PFSK-1 (cell line): ENCODE measurements at regions not wholly inside any gene's neighbourhood (a gene's known extent, or its start where the extent isn't known, plus 50 kb on each side); places are given as distances from the start of the nearest gene placed in this dataset.

ENCODE experiments used
- FOXP2 ChIP-seq: optimal IDR thresholded peaks from 2 replicates; pipeline ENCODE3; 2011; ENCODE audit warnings: borderline replicate concordance, control low read depth, inconsistent platforms; ENCODE audit not compliant: insufficient read depth; ENCODE audit errors: extremely low read length, extremely low read depth
- POLR2AphosphoS5 ChIP-seq: IDR thresholded peaks from 2 replicates; pipeline ENCODE4 v1.6.1; 2012; ENCODE audit warnings: low read depth, mild to moderate bottlenecking, control low read depth, low read length, moderate library complexity
- SIN3A ChIP-seq: IDR thresholded peaks from 2 replicates; pipeline ENCODE4 v1.6.1; 2012; ENCODE audit warnings: mild to moderate bottlenecking, low read length, moderate library complexity, borderline replicate concordance; ENCODE audit not compliant: insufficient read depth
- TAF1 ChIP-seq: IDR thresholded peaks from 2 replicates; pipeline ENCODE4 v1.6.1; 2012; ENCODE audit warnings: low read length, control low read depth, borderline replicate concordance; ENCODE audit not compliant: insufficient read depth
- TF ChIP-seq, protein P1 (sequence below), 2 experiments: IDR thresholded peaks; 2 replicates each; pipeline versions ENCODE4 v1.6.1 to v1.8.0; 2011 to 2012; ENCODE audit warnings: low read depth in 2 of 2, low read length in 2 of 2, control low read depth in 1 of 2, inconsistent platforms in 1 of 2, mild to moderate bottlenecking in 1 of 2, moderate library complexity in 1 of 2; ENCODE audit not compliant: insufficient read depth in 1 of 2

DNA sequence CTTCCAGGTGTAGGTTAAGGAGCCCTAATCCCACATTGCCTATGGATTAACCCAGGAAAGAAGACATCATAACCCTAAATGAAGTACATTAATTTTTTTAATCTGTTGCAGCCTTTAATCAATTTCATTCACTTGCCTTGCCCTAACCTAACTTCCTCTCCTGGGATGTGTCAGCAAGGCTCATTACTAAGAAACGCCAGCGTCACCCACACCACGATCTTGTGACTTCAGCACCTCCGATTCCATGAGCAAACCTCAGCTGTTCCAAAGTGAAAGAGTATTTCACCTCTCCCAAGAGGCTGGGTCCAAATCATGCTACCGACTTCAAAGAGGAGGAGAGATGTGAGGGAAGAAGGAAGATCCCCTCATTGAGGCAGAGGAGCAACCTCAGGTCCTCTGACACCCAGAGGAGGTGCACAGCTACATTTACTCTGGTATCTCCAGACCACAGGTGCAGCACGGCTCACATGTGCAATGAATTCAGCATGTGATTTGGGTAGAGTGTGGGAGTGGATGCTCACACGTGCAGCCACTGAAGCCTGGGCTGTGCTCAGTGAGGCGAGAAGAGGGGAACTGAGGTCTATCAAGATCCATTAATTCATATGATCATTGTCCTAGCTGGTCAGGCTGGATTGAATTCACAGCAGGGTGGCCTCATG, 134.1 kb downstream of the SLC30A10 start:
- no peak for TF ChIP-seq FOXP2
- TF ChIP-seq TAF1: no peak
- TF ChIP-seq POLR2AphosphoS5: no peak
- TF ChIP-seq SIN3A: no peak

DNA sequence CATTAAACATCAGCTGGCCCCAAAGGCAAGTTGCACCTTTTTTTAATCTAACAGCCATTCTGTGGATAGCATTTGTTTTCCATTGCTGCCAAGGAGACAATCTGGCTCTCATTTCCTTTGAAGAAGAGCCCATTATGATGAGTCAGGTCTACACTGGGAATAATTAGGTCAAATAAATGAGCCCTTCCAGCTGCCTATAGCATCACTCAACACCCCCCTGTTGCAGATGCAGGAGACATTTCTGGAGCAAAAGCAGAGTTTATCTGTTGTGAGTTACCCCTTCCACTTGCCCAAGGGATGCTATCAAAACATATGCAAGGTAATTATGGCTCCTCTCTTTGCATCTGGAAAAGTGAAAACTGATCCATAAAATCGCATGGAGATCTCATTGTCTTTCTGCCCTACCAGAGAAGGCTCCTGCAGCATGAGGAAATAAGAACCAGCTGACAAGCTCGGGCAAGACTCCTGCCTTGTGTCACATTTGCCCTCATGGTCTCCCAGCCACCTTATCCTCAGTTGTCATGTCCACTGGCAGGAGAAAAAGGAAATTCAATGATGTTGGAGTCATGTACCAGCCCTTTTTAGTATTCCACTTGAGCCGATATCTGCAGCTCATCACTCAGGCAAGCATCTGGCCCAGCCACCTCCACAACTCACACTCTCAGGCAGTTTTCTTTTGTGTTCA, 135.9 kb downstream of the SLC30A10 start:
- peak; percentile 33 for TF ChIP-seq POLR2AphosphoS5
- TF ChIP-seq, protein P1, sequence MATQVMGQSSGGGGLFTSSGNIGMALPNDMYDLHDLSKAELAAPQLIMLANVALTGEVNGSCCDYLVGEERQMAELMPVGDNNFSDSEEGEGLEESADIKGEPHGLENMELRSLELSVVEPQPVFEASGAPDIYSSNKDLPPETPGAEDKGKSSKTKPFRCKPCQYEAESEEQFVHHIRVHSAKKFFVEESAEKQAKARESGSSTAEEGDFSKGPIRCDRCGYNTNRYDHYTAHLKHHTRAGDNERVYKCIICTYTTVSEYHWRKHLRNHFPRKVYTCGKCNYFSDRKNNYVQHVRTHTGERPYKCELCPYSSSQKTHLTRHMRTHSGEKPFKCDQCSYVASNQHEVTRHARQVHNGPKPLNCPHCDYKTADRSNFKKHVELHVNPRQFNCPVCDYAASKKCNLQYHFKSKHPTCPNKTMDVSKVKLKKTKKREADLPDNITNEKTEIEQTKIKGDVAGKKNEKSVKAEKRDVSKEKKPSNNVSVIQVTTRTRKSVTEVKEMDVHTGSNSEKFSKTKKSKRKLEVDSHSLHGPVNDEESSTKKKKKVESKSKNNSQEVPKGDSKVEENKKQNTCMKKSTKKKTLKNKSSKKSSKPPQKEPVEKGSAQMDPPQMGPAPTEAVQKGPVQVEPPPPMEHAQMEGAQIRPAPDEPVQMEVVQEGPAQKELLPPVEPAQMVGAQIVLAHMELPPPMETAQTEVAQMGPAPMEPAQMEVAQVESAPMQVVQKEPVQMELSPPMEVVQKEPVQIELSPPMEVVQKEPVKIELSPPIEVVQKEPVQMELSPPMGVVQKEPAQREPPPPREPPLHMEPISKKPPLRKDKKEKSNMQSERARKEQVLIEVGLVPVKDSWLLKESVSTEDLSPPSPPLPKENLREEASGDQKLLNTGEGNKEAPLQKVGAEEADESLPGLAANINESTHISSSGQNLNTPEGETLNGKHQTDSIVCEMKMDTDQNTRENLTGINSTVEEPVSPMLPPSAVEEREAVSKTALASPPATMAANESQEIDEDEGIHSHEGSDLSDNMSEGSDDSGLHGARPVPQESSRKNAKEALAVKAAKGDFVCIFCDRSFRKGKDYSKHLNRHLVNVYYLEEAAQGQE (IDR thresholded peaks at IDR 0.05; ENCODE audit: insufficient read depth in 1 of 2, low read depth in 2 of 2, low read length in 2 of 2): no peak

DNA sequence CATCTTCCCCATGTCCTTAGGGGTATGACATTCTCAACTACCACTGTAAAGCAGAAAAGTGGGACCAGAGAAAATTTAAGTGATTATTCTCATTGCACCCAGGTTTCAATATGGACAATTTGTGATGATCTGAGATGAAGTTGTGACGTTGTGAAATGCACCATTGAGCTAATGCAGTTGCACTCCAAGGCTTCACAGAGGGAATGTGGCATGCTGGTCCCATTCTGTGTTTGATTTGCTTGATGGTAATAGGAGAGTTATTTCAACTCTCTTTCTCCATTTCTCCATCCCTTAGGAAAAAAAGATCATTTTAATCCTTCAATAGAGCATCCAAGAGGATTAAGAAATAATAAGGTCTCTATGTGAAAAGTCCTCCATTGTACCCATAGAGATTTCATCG, 136.6 kb downstream of the SLC30A10 start:
- TF ChIP-seq, protein P1 (IDR thresholded peaks at IDR 0.05; ENCODE audit: insufficient read depth in 1 of 2, low read depth in 2 of 2, low read length in 2 of 2): no peak
- TF ChIP-seq TAF1 (no peak), FOXP2 (no peak), POLR2AphosphoS5 (no peak), SIN3A (no peak)

DNA sequence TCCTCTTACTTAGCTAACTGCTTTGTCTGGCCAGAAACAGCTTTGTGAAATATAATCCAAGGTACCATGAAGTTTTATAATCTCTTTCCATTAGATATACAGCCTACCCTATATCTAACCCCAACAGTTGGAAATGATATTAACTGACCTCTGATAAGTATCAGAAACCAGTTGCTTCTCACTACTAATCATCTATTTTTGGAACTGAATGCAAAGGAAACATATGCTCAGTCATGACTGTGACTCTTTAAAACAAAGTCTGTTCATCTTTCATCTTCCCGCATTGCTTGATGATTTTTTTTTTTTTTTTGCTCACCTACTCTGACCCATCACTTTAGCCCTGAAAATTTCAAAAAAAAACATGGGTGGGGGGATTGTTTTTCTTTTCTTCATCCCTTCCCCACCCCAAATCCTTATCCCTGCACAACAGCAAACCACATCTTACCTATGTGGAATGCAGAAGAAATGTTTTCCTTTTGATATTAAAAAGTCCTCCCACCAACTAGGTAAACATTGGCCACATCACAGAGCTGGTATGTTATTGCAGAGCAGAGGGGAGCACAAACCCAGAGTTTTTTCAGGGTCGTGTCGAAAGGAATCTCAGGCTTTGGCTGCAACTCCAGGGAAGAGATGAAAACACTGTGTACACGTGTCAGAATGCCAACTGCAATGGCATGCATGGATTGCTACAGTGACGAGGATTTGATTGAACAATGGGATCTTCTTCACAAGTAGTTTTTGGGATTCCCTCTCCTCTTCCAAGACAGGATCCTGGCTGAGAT, 137.3 kb downstream of the SLC30A10 start:
- TF ChIP-seq FOXP2 (no peak), TAF1 (no peak), POLR2AphosphoS5 (no peak)
- TF ChIP-seq, protein P1 (IDR thresholded peaks at IDR 0.05; ENCODE audit: insufficient read depth in 1 of 2, low read depth in 2 of 2, low read length in 2 of 2): no peak

DNA sequence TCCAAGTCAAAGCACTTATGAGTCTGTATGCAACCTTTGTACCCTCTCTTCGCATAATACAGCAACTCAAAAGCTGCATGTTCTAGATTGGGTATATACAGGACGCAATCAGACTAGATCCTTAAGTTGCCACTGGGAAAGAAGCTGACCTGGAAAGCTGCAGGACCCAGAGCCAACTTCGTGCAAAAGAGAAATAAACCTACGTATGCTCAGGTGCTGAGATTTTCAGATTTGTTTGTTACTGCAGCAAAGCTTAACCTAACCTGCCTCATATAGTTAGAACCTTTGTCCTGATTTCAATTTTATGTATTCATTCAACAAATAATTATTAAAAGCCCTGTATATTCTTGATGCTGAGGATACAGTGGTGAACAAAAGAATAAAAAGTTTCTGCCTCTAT, 139.7 kb downstream of the SLC30A10 start:
- TF ChIP-seq TAF1 (no peak), POLR2AphosphoS5 (no peak), SIN3A (no peak), FOXP2 (no peak)
- TF ChIP-seq, protein P1 (IDR thresholded peaks at IDR 0.05; ENCODE audit: insufficient read depth in 1 of 2, low read depth in 2 of 2, low read length in 2 of 2): no peak
